ENCODE measurements at regions not wholly inside any gene's neighbourhood (a gene's known extent, or its start where the extent isn't known, plus 50 kb on each side); places are given as distances from the start of the nearest gene placed in this dataset.

- TF ChIP-seq CTCF (IDR thresholded peaks at IDR 0.05): no peak
- no peak for TF ChIP-seq POLR2A (IDR thresholded peaks at IDR 0.05)
- no peak for TF ChIP-seq POLR2AphosphoS5 (IDR thresholded peaks at IDR 0.05)
Observed at GRCh38 chr5:2261004-2261703, 378.4 kb upstream of the IRX4 start.

Data from suprapubic skin (tissue), 4 donors.